ENCODE measurements at regions not wholly inside any gene's neighbourhood (a gene's known extent, or its start where the extent isn't known, plus 50 kb on each side); places are given as distances from the start of the nearest gene placed in this dataset.
"Not testable (repeated sequence)": the region's sequence is repeated elsewhere in the genome, so short reads cannot be mapped to it uniquely, and the experiment has no call there.

DNA sequence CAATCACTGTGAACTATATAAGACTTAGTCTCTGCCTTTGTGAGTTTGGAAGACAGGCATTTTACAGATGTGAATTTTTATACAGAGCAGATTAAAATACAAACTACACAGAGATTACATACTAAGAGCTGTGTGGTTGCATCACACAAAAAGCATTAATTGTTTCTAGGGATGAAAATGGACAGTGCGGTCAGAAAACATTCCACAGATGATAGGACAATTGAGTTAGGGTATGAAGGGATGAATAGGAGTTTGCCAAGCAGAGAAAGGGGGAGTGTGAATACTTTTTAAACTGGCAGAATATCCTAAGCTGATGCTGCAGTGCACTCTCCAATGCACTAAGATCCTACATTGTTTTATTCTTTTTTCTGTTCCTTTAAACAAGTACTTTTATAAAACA is 345.8 kb downstream of the VRK1 start:
- no peak overlapping the region for H3K4me3 Mint-ChIP-seq
- no peaks in the 10 kb centered on the region for H3K36me3 Mint-ChIP-seq (ENCODE audit: insufficient read depth)
- no peak for DNase-seq
- H3K9me3 Mint-ChIP-seq: no peaks in the 10 kb centered on the region
- ATAC-seq: no peak
- peaks cover 6% of the 10 kb centered on the region for H3K27me3 Mint-ChIP-seq (ENCODE audit: low read depth)
- no peaks in the 10 kb centered on the region for H3K4me1 Mint-ChIP-seq (ENCODE audit: low read depth)

DNA sequence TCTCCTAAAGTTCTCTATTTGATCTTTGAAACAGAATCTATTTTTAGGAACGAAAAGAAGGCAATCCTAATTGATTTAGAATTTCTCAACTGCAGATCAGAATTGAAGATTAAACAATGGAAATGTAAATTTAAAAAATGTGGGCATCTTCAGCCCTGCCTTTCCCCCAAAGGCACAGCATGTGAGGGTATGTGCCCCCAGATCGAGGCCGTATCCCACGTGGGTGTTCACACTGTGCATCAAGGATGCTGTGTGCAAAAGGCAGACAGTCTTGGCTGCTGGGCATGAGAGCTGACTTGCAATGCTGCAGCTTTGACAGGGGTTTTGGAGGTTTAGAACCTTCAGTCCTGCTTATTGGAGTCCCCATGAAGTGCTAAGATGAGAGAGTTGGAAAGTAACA is 346.3 kb downstream of the VRK1 start:
- peaks cover 6% of the 10 kb centered on the region for H3K27me3 Mint-ChIP-seq (ENCODE audit: low read depth)
- no peaks in the 10 kb centered on the region for H3K36me3 Mint-ChIP-seq (ENCODE audit: insufficient read depth)
- no peak for ATAC-seq
- H3K9me3 Mint-ChIP-seq: no peaks in the 10 kb centered on the region
- no peaks in the 10 kb centered on the region for H3K4me1 Mint-ChIP-seq (ENCODE audit: low read depth)
- no peak for DNase-seq
- H3K4me3 Mint-ChIP-seq: no peak overlapping the region

DNA sequence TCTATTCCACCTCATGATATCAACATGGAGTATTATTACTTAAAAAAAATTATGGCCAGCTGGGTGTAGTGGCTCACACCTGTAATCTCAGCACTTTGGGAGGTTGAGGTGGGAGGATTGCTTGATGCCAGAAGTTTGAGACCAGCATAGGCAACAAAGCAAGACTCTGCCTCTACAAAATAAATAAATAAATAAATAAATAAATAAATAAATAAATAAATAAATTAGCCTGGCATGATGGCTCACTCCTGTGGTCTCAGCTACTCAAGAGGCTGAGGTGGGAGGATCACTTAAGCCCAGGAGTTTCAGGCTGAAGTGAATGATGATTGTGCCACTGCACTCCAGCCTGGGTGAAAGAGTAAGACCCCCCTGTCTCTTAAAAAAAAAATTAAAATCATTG is 350.8 kb downstream of the VRK1 start:
- H3K27me3 Mint-ChIP-seq (ENCODE audit: low read depth); H3K9me3 Mint-ChIP-seq; H3K4me1 Mint-ChIP-seq (ENCODE audit: low read depth); ATAC-seq; H3K36me3 Mint-ChIP-seq (ENCODE audit: insufficient read depth); DNase-seq; H3K4me3 Mint-ChIP-seq: not testable (repeated sequence)

DNA sequence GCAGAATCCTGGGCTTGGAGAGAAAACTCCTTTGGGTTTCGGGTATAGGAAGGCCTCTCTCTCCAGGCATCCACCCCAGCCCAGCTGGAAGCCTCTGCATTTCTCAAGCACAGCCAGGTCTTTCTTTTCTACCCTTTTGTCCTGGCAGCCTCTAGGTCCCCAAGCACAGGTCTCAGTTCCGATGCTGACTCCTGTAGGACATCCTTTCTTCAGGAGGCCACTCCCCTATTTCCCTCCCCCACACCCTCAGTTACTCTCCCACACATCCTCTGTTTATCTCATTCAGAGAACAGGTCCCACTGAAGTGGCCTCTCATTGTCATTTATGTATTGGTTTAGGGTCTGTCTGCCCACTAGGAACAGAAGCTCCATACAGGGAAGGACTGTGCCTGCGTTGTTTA is 352.6 kb downstream of the VRK1 start:
- H3K4me3 Mint-ChIP-seq: no peak overlapping the region
- DNase-seq: no peak
- H3K4me1 Mint-ChIP-seq (ENCODE audit: low read depth): no peaks in the 10 kb centered on the region
- ATAC-seq: no peak
- H3K9me3 Mint-ChIP-seq: no peaks in the 10 kb centered on the region
- peaks cover 6% of the 10 kb centered on the region for H3K27me3 Mint-ChIP-seq (ENCODE audit: low read depth)
- no peaks in the 10 kb centered on the region for H3K36me3 Mint-ChIP-seq (ENCODE audit: insufficient read depth)

DNA sequence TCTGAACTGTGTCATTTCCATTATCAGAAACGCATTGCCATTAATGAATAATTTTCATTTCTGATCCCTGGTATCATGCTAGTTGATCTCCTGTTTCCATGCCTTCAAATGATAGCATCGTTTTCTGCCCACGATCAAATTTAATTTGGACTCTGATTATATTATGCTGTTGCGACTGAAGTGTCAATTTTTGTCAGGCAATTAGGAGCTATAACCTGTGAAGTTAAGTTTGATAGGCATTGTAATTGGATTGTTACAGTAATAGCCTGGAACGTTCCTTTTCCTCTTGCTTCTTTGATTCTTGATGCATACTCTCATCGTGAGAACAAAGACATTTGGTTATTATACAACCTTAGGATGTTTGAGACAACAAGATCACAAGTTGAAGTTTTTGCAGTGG is 356.3 kb downstream of the VRK1 start:
- ATAC-seq (no peak), DNase-seq (no peak)
- H3K4me1 Mint-ChIP-seq (ENCODE audit: low read depth): no peaks in the 10 kb centered on the region
- H3K9me3 Mint-ChIP-seq: no peaks in the 10 kb centered on the region
- peaks cover 6% of the 10 kb centered on the region for H3K27me3 Mint-ChIP-seq (ENCODE audit: low read depth)
- H3K4me3 Mint-ChIP-seq: no peak overlapping the region
- H3K36me3 Mint-ChIP-seq (ENCODE audit: insufficient read depth): no peaks in the 10 kb centered on the region

DNA sequence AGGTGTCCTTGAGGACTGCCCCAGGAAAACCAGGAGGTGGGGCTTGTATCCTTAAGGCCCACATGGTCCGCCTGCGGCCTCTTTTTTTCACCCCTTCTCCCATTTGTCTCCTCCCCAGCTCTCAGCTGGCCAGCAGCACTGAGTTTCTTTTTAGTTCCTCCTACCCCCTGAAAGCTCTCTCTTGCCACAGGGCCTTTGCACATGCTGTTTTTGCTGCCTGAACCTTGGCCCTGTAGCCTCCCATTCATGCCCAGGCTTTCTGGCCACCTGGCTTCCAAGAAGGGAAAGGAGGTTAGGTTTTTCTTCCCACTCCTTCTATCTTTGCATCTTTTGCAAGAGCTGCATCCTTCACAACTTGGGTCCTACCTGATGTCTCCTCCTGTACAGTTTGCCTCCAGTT is 358.1 kb downstream of the VRK1 start:
- no peaks in the 10 kb centered on the region for H3K4me1 Mint-ChIP-seq (ENCODE audit: low read depth)
- no peak for DNase-seq
- no peak overlapping the region for H3K4me3 Mint-ChIP-seq
- H3K27me3 Mint-ChIP-seq (ENCODE audit: low read depth): peaks cover 6% of the 10 kb centered on the region
- ATAC-seq: no peak
- no peaks in the 10 kb centered on the region for H3K36me3 Mint-ChIP-seq (ENCODE audit: insufficient read depth)
- peaks cover 10% of the 10 kb centered on the region for H3K9me3 Mint-ChIP-seq

DNA sequence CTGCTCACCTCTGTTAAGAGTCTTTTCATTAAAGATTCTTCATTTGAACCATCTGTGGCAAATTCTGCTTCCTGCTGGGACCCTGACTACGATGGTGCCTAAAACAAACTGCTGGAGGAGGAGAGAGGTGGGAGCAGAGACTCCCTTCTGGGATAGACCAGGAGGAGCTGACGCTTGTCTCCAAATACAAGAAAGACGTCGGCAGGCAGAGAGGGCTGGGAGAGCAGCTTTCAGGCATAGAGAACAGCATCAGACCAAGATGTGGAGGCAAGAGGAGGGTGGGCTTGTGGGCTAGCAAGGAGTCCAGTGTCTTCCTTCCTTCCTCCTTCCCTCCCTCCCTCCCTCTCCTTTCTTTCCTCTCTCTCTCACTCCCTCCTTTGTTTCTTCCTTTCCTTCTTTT is 358.6 kb downstream of the VRK1 start:
- Mint-ChIP-seq H3K36me3 (ENCODE audit: insufficient read depth) (no peaks in the 10 kb centered on the region), H3K9me3 (peaks cover 10% of the 10 kb centered on the region), H3K4me3 (no peak overlapping the region), H3K27me3 (ENCODE audit: low read depth) (peaks cover 6% of the 10 kb centered on the region), H3K4me1 (ENCODE audit: low read depth) (no peaks in the 10 kb centered on the region)
- DNase-seq: no peak
- no peak for ATAC-seq

DNA sequence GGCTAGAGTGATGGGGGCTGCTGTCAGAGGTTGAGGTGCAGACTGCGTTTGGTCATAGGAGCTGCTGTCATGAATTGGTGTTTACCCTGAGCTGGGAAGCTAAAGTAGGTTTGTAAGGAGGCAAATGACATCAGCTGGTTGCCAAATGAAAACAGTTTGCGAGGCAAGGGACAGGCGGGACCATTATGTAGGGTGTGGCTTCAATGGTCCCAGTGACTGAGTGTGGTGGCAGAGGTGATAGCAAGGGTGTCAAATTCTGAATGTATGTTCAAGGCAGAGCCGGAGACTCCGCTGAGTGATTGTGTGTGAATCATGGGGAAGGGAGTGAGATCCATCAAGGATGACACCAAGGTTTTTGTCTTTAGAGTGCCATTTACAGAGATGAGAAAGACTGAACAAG is 359.5 kb downstream of the VRK1 start:
- DNase-seq: no peak
- Mint-ChIP-seq H3K4me1 (ENCODE audit: low read depth) (no peaks in the 10 kb centered on the region), H3K27me3 (ENCODE audit: low read depth) (peaks cover 6% of the 10 kb centered on the region), H3K9me3 (peaks cover 10% of the 10 kb centered on the region), H3K36me3 (ENCODE audit: insufficient read depth) (no peaks in the 10 kb centered on the region), H3K4me3 (no peak overlapping the region)
- ATAC-seq: no peak

DNA sequence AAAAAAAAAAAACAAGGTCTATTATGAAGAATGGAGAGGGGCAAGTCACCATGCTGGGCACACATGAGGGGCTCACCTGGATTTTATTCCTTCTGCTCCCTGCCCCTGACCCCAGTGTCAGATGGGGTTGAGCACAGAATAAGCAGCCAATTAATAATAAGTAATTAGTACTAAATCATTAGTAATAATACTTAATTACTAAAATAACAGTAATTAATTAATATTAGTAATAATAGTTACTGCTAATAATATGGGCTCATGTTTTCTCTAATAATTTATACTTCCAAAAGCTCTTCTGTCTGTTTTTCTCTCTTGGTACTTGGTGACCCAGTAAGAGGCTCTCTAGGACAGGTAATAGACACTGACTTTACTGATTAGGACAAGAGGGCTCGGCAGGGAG is 360.9 kb downstream of the VRK1 start:
- no peak for DNase-seq
- H3K36me3 Mint-ChIP-seq (ENCODE audit: insufficient read depth): no peaks in the 10 kb centered on the region
- no peak for ATAC-seq
- H3K4me3 Mint-ChIP-seq: no peak overlapping the region
- H3K9me3 Mint-ChIP-seq: peaks cover 10% of the 10 kb centered on the region
- peaks cover 6% of the 10 kb centered on the region for H3K27me3 Mint-ChIP-seq (ENCODE audit: low read depth)
- H3K4me1 Mint-ChIP-seq (ENCODE audit: low read depth): no peaks in the 10 kb centered on the region

DNA sequence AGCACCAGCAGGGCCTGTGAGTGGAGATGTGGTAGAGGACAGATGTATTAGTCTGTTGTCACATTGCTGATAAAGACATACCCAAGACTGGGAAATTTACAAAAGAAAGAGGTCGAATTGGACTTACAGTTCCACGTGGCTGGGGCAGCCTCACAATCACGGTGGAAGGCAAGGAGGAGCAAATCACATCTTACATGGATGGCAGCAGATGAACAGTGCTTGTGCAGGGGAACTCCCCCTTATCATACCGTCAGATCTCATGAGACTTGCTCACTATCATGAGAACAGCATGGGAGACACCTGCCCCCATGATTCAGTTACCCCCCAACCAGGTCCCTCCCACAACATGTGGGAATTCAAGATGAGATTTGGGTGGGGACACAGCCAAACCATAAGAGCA is 361.9 kb downstream of the VRK1 start:
- H3K36me3 Mint-ChIP-seq (ENCODE audit: insufficient read depth): no peaks in the 10 kb centered on the region
- no peak overlapping the region for H3K4me3 Mint-ChIP-seq
- H3K27me3 Mint-ChIP-seq (ENCODE audit: low read depth): peaks cover 6% of the 10 kb centered on the region

DNA sequence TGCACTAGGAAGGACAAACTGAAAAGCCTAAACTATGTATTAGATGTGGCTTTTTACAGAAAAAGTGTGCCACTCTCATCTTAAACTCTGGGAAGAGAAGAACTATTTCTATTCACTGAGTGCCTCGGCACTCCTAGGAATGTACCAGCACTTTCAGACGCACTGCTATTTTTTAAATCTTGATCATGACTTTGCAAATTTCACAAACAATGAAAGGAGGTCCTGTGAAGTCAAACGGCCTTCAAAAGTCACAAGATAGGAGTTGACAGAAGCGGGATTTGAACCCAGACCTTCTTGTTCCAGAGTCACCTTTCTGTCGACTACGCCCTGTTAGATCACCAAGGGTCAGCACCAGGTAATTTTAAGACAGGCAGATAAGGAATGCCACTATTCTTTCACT is 365.4 kb downstream of the VRK1 start:
- Mint-ChIP-seq H3K4me3 (no peak overlapping the region), H3K36me3 (ENCODE audit: insufficient read depth) (no peaks in the 10 kb centered on the region), H3K4me1 (ENCODE audit: low read depth) (no peaks in the 10 kb centered on the region), H3K27me3 (ENCODE audit: low read depth) (no peaks in the 10 kb centered on the region), H3K9me3 (peaks cover 10% of the 10 kb centered on the region)
- no peak for DNase-seq
- no peak for ATAC-seq

More for the DNA sequence above, 361.9 kb downstream of the VRK1 start:
- DNase-seq (no peak), ATAC-seq (no peak)
- no peaks in the 10 kb centered on the region for H3K4me1 Mint-ChIP-seq (ENCODE audit: low read depth)
- peaks cover 10% of the 10 kb centered on the region for H3K9me3 Mint-ChIP-seq

DNA sequence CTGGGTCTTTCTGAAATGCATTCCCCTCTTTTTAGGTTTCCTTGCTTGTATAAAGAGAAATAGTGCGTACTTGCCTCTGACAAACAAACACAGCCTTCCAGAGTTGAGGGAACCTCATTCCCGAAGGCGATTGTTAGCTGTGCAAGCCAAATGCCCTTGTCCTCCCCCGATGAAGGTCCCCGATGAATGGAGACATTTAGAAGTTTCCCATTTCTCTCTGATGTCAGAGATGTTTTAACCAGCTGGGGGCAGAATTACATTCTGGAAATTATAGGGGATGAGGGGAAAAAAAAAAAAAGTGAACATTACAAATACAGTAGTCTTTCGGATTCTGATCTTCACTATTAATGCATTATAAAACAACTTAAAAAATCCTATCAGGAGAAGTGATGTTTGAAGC is 366.8 kb downstream of the VRK1 start:
- Mint-ChIP-seq H3K4me1 (ENCODE audit: low read depth) (no peaks in the 10 kb centered on the region), H3K36me3 (ENCODE audit: insufficient read depth) (no peaks in the 10 kb centered on the region), H3K9me3 (peaks cover 6% of the 10 kb centered on the region), H3K27me3 (ENCODE audit: low read depth) (no peaks in the 10 kb centered on the region), H3K4me3 (no peak overlapping the region)
- ATAC-seq: no peak
- no peak for DNase-seq

DNA sequence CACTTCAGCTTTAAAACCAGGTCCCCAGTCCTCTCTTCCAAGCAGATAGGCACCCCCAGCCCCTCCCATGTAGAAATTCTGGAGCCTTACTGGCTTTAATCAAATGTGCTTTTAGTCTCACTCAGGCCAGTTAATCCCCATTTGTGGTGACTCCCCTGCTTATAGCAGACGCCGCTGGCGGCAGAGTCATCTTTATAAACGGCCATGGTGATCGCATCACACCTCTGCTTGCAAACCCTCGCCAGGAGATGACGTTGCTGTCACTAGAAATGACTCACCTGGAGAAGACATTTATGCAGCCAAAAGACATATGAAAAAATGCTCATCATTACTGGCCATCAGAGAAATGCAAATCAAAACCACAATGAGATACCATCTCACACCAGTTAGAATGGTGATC is 369.3 kb downstream of the VRK1 start:
- ATAC-seq (no peak), DNase-seq (no peak)
- H3K4me3 Mint-ChIP-seq: no peak overlapping the region
- no peaks in the 10 kb centered on the region for H3K27me3 Mint-ChIP-seq (ENCODE audit: low read depth)
- H3K36me3 Mint-ChIP-seq (ENCODE audit: insufficient read depth): no peaks in the 10 kb centered on the region
- H3K9me3 Mint-ChIP-seq: no peaks in the 10 kb centered on the region
- no peaks in the 10 kb centered on the region for H3K4me1 Mint-ChIP-seq (ENCODE audit: low read depth)

DNA sequence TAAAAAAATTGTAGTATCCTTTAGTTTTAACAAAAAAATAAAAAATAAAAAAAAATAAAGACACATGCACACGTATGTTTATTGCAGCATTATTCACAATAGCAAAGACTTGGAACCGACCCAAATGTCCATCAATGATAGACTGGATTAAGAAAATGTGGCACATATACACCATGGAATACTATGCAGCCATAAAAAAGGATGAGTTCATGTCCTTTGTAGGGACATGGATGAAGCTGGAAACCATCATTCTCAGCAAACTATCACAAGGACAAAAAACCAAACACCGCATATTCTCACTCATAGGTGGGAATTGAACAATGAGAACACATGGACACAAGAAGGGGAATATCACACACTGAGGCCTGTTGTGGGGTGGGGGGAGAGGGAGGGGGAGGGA is 370.4 kb downstream of the VRK1 start:
- not testable (repeated sequence) for ATAC-seq; H3K4me1 Mint-ChIP-seq (ENCODE audit: low read depth); H3K4me3 Mint-ChIP-seq; DNase-seq; H3K9me3 Mint-ChIP-seq; H3K36me3 Mint-ChIP-seq (ENCODE audit: insufficient read depth); H3K27me3 Mint-ChIP-seq (ENCODE audit: low read depth)

DNA sequence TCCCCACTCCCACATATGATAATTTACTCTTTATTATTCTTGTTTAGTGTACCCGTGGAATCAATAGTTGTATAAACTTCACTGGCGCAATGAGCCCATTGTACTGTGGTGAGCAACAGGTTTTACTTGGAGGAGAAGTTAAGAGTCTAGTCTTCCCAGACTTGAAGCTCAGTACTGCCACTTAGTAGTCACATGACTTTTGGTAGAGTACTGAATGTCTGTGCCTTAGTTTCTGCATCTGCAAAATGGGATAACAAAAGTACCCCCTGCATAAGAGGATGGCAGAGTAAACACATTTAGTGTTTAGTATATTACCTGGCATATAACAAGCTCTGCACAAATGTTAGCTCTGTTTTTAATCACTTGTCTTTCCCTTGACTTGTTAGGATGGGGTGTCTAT is 375.5 kb downstream of the VRK1 start:
- H3K4me1 Mint-ChIP-seq (ENCODE audit: low read depth): peaks cover 6% of the 10 kb centered on the region
- no peaks in the 10 kb centered on the region for H3K27me3 Mint-ChIP-seq (ENCODE audit: low read depth)
- ATAC-seq (no peak), DNase-seq (no peak)
- peaks cover 5% of the 10 kb centered on the region for H3K9me3 Mint-ChIP-seq
- H3K4me3 Mint-ChIP-seq: no peak overlapping the region
- no peaks in the 10 kb centered on the region for H3K36me3 Mint-ChIP-seq (ENCODE audit: insufficient read depth)

DNA sequence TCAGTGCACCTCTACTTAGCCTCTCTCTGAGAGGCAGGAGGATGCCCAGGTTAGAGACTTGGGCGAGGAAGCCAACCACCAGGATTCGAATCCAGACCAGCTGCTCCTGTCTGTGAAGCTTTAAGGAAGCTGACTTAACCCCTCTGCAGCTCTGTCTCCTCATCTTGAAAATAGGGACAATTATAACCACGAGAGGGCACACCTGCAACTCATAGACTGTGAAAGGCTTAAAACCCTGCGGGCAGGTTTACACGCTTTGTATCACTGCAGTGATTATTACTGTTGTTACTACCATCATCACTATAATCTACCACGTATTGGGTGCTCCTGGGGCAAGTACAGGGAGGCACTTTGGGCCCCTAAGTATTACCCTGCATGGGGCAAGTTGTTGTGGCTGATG is 379.8 kb downstream of the VRK1 start:
- peak; percentile 30 to 39 for ATAC-seq
- peak; percentile 18 for DNase-seq
- Mint-ChIP-seq H3K36me3 (ENCODE audit: insufficient read depth) (no peaks in the 10 kb centered on the region), H3K4me3 (no peak overlapping the region), H3K9me3 (peaks cover 5% of the 10 kb centered on the region), H3K4me1 (ENCODE audit: low read depth) (peaks cover 30% of the 10 kb centered on the region), H3K27me3 (ENCODE audit: low read depth) (no peaks in the 10 kb centered on the region)
